Type B pancreatic cell (in vitro differentiated cells): ENCODE measurements at regions not wholly inside any gene's neighbourhood (a gene's known extent, or its start where the extent isn't known, plus 50 kb on each side); places are given as distances from the start of the nearest gene placed in this dataset.

Experiments used
- DNase-seq: peaks from one replicate; pipeline ENCODE4 v3.0.0; 2021; ENCODE audit warnings: mixed read lengths; ENCODE audit not compliant: unreplicated experiment; ENCODE audit errors: extremely low spot score
- H3K27ac Mint-ChIP-seq: 2 replicates; pipeline ENCODE4 v1.8.0; 2021; ENCODE audit warnings: mild to moderate bottlenecking, mixed read lengths
- H3K27me3 Mint-ChIP-seq: 2 replicates; pipeline ENCODE4 v1.8.0; 2021; ENCODE audit warnings: mixed read lengths
- H3K36me3 Mint-ChIP-seq: 2 replicates; pipeline ENCODE4 v1.8.0; 2021; ENCODE audit warnings: mixed read lengths
- H3K4me1 Mint-ChIP-seq: one replicate; pipeline ENCODE4 v1.8.0; 2021; ENCODE audit warnings: mixed read lengths; ENCODE audit not compliant: unreplicated experiment
- H3K4me3 Mint-ChIP-seq: 2 replicates; pipeline ENCODE4 v1.8.0; 2021; ENCODE audit warnings: mild to moderate bottlenecking, mixed read lengths
- H3K9me3 Mint-ChIP-seq: 2 replicates; pipeline ENCODE4 v1.8.0; 2021; ENCODE audit warnings: mixed read lengths
- TF ChIP-seq, protein P1 (sequence below): fragments of 200-600 bp; sonication (generic); conservative IDR thresholded peaks from 2 replicates; pipeline ENCODE4 v1.5.0; 2021; ENCODE audit warnings: antibody characterized with exemption, mild to moderate bottlenecking

DNA sequence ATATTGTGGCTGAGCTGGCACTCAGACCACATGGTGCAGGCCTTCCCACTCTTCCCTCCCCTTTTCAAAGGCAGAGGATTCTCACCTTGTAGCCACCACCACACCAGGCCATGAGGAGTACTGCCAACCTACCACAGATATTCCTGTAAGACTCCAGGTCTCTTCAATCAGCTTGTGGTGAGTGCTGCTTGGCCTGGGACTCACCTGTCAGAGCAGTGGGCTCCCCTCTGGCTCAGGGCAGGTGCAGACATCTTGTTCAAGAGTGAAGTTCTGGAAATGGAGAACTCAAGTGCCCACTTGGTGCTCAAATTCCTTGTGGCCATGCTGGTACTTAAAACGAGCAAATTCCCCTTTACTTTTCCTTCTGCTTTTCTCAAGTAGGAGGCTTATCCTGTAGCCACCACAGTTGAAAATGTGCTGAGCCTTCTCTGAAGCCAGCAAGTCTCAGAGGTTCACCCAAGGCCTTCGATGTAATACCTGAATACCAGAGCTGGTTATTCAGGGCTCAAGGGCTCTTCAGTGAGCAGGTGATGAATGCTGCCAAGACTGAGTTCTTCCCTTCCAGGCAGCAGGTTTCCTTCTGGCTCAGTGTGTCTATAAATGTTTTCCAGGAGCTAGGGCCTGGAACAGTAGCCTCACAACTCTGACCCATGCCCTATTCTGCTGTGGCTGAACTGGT, 212.9 kb downstream of the TEX13C start:
- no peaks in the 10 kb centered on the region for H3K9me3 Mint-ChIP-seq
- H3K36me3 Mint-ChIP-seq: no peaks in the 10 kb centered on the region
- H3K27ac Mint-ChIP-seq: no peak overlapping the region
- H3K4me1 Mint-ChIP-seq: no peaks in the 10 kb centered on the region
- H3K27me3 Mint-ChIP-seq: no peaks in the 10 kb centered on the region
- H3K4me3 Mint-ChIP-seq: no peak overlapping the region
- DNase-seq: no peak
- TF ChIP-seq, protein P1, sequence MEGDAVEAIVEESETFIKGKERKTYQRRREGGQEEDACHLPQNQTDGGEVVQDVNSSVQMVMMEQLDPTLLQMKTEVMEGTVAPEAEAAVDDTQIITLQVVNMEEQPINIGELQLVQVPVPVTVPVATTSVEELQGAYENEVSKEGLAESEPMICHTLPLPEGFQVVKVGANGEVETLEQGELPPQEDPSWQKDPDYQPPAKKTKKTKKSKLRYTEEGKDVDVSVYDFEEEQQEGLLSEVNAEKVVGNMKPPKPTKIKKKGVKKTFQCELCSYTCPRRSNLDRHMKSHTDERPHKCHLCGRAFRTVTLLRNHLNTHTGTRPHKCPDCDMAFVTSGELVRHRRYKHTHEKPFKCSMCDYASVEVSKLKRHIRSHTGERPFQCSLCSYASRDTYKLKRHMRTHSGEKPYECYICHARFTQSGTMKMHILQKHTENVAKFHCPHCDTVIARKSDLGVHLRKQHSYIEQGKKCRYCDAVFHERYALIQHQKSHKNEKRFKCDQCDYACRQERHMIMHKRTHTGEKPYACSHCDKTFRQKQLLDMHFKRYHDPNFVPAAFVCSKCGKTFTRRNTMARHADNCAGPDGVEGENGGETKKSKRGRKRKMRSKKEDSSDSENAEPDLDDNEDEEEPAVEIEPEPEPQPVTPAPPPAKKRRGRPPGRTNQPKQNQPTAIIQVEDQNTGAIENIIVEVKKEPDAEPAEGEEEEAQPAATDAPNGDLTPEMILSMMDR: no peak

DNA sequence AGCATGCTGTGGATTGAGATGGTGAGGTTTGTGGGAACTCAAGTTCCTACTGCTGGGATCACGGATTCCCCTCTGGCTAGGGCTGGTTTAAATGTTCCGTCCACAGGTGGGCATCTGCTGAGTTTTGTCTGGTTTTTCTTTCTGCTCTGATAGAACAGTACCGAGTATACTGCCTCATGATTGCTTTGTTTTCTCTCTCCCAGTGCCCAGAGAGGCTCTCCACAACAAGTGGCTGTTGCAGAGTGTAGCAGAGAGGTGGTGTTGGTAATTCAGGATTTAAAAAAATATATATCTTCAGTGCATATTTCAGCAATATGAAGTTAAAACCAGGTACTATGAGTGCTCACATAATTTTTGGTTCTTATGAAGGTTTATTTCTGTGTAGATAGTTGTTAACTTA, 213.7 kb downstream of the TEX13C start:
- Mint-ChIP-seq H3K4me3 (no peak overlapping the region), H3K36me3 (no peaks in the 10 kb centered on the region), H3K27ac (no peak overlapping the region), H3K4me1 (no peaks in the 10 kb centered on the region), H3K27me3 (no peaks in the 10 kb centered on the region), H3K9me3 (no peaks in the 10 kb centered on the region)
- DNase-seq: no peak
- TF ChIP-seq, protein P1: no peak

DNA sequence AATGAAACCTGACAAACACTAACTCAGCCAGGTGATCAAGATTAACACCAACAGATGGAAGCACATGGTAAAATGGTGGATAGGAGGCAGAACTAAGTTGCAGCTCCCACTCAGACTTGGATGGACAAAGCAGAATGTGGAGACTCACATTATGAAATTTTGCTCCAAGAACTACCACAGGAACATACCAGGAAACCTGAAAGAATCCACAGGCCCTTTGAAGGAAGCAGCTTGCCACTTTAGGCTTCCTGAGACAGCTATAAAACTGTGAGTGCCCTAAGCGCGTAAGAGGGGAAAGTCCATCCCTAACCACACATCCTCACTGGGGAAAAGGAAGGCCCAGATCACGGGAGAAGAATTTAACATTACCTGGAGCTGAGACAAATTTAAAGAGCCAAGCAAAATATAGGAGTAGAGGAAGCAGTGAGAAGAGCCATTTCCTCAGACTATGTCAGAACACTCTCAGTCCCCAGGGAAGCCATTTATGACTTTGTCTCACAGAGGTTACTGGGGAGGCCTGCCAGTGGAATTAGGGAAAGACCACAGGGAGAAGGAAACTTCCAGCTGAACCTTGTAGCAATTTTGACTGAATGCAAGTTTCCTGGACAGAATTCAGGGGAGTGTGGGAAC, 224.5 kb downstream of the TEX13C start:
- no peak for DNase-seq
- H3K9me3 Mint-ChIP-seq: no peaks in the 10 kb centered on the region
- no peaks in the 10 kb centered on the region for H3K27me3 Mint-ChIP-seq
- H3K27ac Mint-ChIP-seq: no peak overlapping the region
- TF ChIP-seq, protein P1: no peak
- H3K4me3 Mint-ChIP-seq: no peak overlapping the region
- H3K4me1 Mint-ChIP-seq: no peaks in the 10 kb centered on the region
- H3K36me3 Mint-ChIP-seq: no peaks in the 10 kb centered on the region

DNA sequence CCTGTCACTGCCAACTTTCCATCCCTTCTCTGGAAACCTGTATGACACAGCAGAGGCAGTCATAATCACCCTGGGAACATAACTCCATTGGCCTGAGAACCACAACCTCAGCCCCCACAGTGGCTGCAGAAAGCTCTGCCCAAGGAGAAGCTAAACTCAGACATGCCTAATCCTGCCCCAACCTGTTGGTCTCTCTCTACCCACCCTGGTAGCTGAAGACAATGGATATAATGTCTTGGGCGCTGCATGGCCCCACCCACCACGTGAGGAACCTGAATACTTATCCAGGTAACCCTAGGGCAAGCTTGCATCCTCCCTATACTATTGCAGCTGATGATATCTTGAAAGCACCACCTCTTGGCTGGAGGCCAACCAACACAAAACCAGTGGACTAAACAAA, 225.2 kb downstream of the TEX13C start:
- no peaks in the 10 kb centered on the region for H3K4me1 Mint-ChIP-seq
- no peaks in the 10 kb centered on the region for H3K9me3 Mint-ChIP-seq
- no peaks in the 10 kb centered on the region for H3K27me3 Mint-ChIP-seq
- TF ChIP-seq, protein P1: no peak
- DNase-seq: no peak
- H3K4me3 Mint-ChIP-seq: no peak overlapping the region
- no peak overlapping the region for H3K27ac Mint-ChIP-seq
- H3K36me3 Mint-ChIP-seq: no peaks in the 10 kb centered on the region

DNA sequence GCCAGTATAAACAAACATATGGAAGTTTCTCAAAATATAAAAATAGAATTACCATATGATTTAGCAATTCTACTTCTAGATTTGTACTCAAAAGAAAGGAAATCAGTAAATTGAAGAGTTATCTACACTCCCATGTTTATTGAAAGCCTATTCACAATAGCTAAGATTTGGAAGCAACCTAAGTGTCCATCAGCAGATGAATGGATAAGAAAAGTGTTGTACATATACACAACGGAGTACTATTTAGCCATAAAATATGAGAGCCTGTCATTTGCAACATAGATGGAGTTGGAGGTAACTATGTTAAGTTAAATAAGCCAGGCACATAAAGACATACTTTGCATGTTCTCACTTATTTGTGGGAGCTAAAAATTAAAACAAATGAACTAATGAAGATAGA, 257.8 kb downstream of the TEX13C start:
- no peaks in the 10 kb centered on the region for H3K9me3 Mint-ChIP-seq
- peaks cover 10% of the 10 kb centered on the region for H3K27me3 Mint-ChIP-seq
- H3K4me3 Mint-ChIP-seq: no peak overlapping the region
- no peaks in the 10 kb centered on the region for H3K4me1 Mint-ChIP-seq
- DNase-seq: no peak
- TF ChIP-seq, protein P1: no peak
- H3K27ac Mint-ChIP-seq: no peak overlapping the region
- H3K36me3 Mint-ChIP-seq: no peaks in the 10 kb centered on the region
